Fibroblast of lung (primary cell): ENCODE measurements at regions not wholly inside any gene's neighbourhood (a gene's known extent, or its start where the extent isn't known, plus 50 kb on each side); places are given as distances from the start of the nearest gene placed in this dataset.

ENCODE experiments used
- DNase-seq, 2 donors: peaks; one replicate each; pipeline versions ENCODE4 v3.0.0 to v3.0.0-alpha.2; 2010; ENCODE audit warnings: low read depth in 2 of 2
- H2AFZ ChIP-seq: 2 replicates; pipeline ENCODE4 v1.5.1; 2012; ENCODE audit warnings: low read length, control low read depth, inconsistent platforms
- H3K27ac ChIP-seq: 2 replicates; pipeline ENCODE4 v1.5.1; 2011; ENCODE audit warnings: low read length, control low read depth; ENCODE audit not compliant: insufficient read depth
- H3K27me3 ChIP-seq: 2 replicates; pipeline ENCODE4 v1.5.1; 2011; ENCODE audit warnings: mild to moderate bottlenecking, low read length; ENCODE audit not compliant: control insufficient read depth, insufficient read depth
- H3K36me3 ChIP-seq: 2 replicates; pipeline ENCODE4 v1.5.1; 2011; ENCODE audit warnings: low read length; ENCODE audit not compliant: control insufficient read depth, insufficient read depth
- H3K4me1 ChIP-seq: 2 replicates; pipeline ENCODE4 v1.5.1; 2011; ENCODE audit warnings: low read length; ENCODE audit not compliant: control insufficient read depth, insufficient read depth; ENCODE audit errors: extremely low read depth
- H3K4me2 ChIP-seq: 2 replicates; pipeline ENCODE4 v1.5.1; 2011; ENCODE audit warnings: low read length, control low read depth; ENCODE audit not compliant: insufficient read depth; ENCODE audit errors: extremely low read depth
- H3K4me3 ChIP-seq, 4 experiments: fragments of 200-600 bp in 1 of 4; sonication (generic) in 1 of 4; replicated peaks in 1 of 4; 2 replicates each; pipeline ENCODE4 v1.5.1; 2011 to 2016; ENCODE audit warnings: low read length in 4 of 4, low read depth in 3 of 4, mild to moderate bottlenecking in 3 of 4, control low read depth in 2 of 4, inconsistent platforms in 1 of 4, mixed read lengths in 1 of 4; ENCODE audit not compliant: insufficient read depth in 1 of 4; ENCODE audit errors: control extremely low read depth in 1 of 4
- H3K79me2 ChIP-seq: 2 replicates; pipeline ENCODE4 v1.5.1; 2012; ENCODE audit warnings: mild to moderate bottlenecking, low read length, inconsistent platforms; ENCODE audit not compliant: control insufficient read depth, insufficient read depth
- H3K9ac ChIP-seq: 2 replicates; pipeline ENCODE4 v1.5.1; 2011; ENCODE audit warnings: mild to moderate bottlenecking, low read length, control low read depth; ENCODE audit not compliant: insufficient read depth
- H3K9me3 ChIP-seq: 2 replicates; pipeline ENCODE4 v1.5.1; 2012; ENCODE audit warnings: low read depth, low read length; ENCODE audit not compliant: control insufficient read depth, insufficient read depth
- H4K20me1 ChIP-seq: 2 replicates; pipeline ENCODE4 v1.5.1; 2011; ENCODE audit warnings: low read length; ENCODE audit not compliant: control insufficient read depth, insufficient read depth; ENCODE audit errors: extremely low read depth
- EZH2 ChIP-seq: IDR thresholded peaks from 2 replicates; pipeline ENCODE4 v1.5.1; 2012; ENCODE audit warnings: low read length, control low read depth, mild to moderate bottlenecking; ENCODE audit errors: missing control alignments
- TF ChIP-seq, protein P1 (sequence below), 2 donors: IDR thresholded peaks in 1 of 2; conservative IDR thresholded peaks in 1 of 2; 1 replicate in 1 of 2; 2 replicates in 1 of 2; pipeline ENCODE4 v1.5.1; 2011 to 2012; ENCODE audit warnings: low read length in 2 of 2, control low read depth in 1 of 2, inconsistent platforms in 1 of 2, low read depth in 1 of 2, mild to moderate bottlenecking in 1 of 2

DNA sequence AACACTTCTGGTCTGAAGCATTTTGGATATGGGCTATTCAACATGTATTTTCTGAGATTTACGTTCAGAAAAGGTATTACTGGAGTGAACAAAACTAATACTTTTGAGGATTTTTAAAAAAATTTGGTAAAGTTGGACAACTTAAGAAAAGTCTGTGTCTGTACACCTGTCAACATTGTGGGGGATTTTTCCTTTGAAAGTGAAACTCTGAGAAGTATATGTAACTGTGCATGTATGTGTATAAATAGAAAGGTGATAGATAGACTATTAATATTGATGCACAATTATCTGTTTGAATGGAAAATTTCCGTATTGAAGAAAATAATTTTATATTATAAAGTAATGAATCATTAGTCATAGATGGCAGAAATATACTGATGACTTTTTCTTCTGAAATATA is 312.8 kb upstream of the MDGA2 start:
- Histone ChIP-seq H3K9ac (no peak overlapping the region), H3K36me3 (no peaks in the 10 kb centered on the region), H3K27ac (no peak overlapping the region), H3K79me2 (no peaks in the 10 kb centered on the region), H3K27me3 (no peaks in the 10 kb centered on the region), H2AFZ (no peak overlapping the region), H4K20me1 (no peaks in the 10 kb centered on the region), H3K4me2 (no peak overlapping the region), H3K4me1 (no peaks in the 10 kb centered on the region), H3K4me3 (no peak overlapping the region), H3K9me3 (no peaks in the 10 kb centered on the region)
- TF ChIP-seq, protein P1, sequence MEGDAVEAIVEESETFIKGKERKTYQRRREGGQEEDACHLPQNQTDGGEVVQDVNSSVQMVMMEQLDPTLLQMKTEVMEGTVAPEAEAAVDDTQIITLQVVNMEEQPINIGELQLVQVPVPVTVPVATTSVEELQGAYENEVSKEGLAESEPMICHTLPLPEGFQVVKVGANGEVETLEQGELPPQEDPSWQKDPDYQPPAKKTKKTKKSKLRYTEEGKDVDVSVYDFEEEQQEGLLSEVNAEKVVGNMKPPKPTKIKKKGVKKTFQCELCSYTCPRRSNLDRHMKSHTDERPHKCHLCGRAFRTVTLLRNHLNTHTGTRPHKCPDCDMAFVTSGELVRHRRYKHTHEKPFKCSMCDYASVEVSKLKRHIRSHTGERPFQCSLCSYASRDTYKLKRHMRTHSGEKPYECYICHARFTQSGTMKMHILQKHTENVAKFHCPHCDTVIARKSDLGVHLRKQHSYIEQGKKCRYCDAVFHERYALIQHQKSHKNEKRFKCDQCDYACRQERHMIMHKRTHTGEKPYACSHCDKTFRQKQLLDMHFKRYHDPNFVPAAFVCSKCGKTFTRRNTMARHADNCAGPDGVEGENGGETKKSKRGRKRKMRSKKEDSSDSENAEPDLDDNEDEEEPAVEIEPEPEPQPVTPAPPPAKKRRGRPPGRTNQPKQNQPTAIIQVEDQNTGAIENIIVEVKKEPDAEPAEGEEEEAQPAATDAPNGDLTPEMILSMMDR (conservative IDR thresholded peaks at IDR 0.05 in 1 of 2, IDR thresholded peaks at IDR 0.05 in 1 of 2; ENCODE audit: low read depth in 1 of 2, low read length in 2 of 2): no peak
- TF ChIP-seq EZH2: no peak
- no peak for DNase-seq

DNA sequence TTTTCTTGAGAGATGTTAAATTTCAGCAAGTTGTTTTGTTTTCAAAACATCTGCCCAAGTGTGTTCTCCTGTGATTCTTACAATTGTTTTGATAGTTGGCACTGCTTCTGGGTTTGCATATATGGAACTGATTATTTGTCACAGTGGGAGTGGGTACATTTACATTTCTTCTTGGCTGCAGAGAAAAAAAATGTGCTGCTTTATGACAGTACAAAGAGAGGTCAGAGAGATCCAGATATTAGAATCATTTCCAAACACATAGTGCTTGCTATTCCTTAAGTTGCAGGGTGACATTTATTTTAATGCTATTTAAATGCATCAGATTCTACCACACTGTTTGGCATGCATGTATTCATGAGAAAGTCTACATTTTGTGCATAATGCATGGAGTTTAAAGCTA is 303.5 kb upstream of the MDGA2 start:
- Histone ChIP-seq H3K36me3 (no peaks in the 10 kb centered on the region), H4K20me1 (no peaks in the 10 kb centered on the region), H3K4me1 (no peaks in the 10 kb centered on the region), H3K27me3 (no peaks in the 10 kb centered on the region), H3K4me3 (no peak overlapping the region), H3K79me2 (no peaks in the 10 kb centered on the region), H3K4me2 (no peak overlapping the region), H2AFZ (no peak overlapping the region), H3K9me3 (no peaks in the 10 kb centered on the region), H3K9ac (no peak overlapping the region), H3K27ac (no peak overlapping the region)
- TF ChIP-seq EZH2: no peak
- TF ChIP-seq, protein P1 (conservative IDR thresholded peaks at IDR 0.05 in 1 of 2, IDR thresholded peaks at IDR 0.05 in 1 of 2; ENCODE audit: low read depth in 1 of 2, low read length in 2 of 2): no peak
- no peak for DNase-seq

DNA sequence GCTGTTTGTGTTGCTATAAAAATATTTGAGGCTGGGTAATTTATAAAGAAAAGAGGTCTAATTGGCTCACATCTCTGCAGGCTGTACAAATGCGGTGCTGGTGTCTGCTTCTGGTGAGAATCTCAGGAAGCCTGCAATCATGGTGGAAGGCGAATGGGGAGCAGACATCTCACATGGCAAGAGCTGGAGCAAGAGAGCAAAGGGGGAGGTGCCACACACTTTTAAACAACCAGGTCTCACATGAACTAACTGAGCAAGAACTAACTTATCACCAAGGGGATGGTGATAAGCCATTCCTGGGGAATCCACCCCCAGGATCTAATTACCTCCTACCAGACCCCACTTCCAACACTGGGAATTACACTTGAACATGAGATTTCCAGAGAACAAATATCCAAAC is 300.7 kb upstream of the MDGA2 start:
- H4K20me1 ChIP-seq: no peaks in the 10 kb centered on the region
- H3K9me3 ChIP-seq: no peaks in the 10 kb centered on the region
- no peak overlapping the region for H3K27ac ChIP-seq
- no peak for DNase-seq
- no peaks in the 10 kb centered on the region for H3K4me1 ChIP-seq
- H3K79me2 ChIP-seq: no peaks in the 10 kb centered on the region
- no peak overlapping the region for H3K9ac ChIP-seq
- no peaks in the 10 kb centered on the region for H3K27me3 ChIP-seq
- H3K36me3 ChIP-seq: no peaks in the 10 kb centered on the region
- no peak overlapping the region for H3K4me2 ChIP-seq
- TF ChIP-seq, protein P1 (conservative IDR thresholded peaks at IDR 0.05 in 1 of 2, IDR thresholded peaks at IDR 0.05 in 1 of 2; ENCODE audit: low read depth in 1 of 2, low read length in 2 of 2): no peak
- no peak for TF ChIP-seq EZH2
- H2AFZ ChIP-seq: no peak overlapping the region
- no peak overlapping the region for H3K4me3 ChIP-seq
